ENCODE measurements at regions not wholly inside any gene's neighbourhood (a gene's known extent, or its start where the extent isn't known, plus 50 kb on each side); places are given as distances from the start of the nearest gene placed in this dataset.

DNA sequence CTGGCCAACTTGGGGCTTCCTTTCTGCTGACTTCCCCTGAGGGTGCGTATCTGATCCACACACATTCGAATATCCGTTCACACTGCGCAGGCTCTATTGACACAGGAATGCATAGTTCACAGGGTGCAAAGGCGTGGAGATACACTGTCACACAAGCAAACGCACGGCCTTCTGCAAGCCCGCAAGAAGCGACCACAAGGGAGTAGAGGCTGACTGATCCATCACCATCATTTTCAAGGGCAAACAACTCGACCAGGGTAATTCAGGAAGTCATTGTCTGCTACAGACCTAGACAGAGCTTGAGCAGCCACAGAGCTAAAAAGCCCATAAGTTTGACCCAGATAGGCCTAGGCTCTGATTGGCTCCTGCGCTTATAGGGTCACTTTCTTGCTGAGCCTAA lies 392.3 kb downstream of the MN1 start:
- no peak overlapping the region for H4K5ac ChIP-seq (ENCODE audit: insufficient read length, low read depth, low read length)
- no peak overlapping the region for H2BK12ac ChIP-seq (ENCODE audit: insufficient read length, low read depth, low read length)
- no peak overlapping the region for H3K4ac ChIP-seq (ENCODE audit: low read depth, low read length)
- H3K14ac ChIP-seq (ENCODE audit: insufficient read depth, low read length), result no peak overlapping the region
- H3T11ph ChIP-seq (ENCODE audit: low read length), result no peak overlapping the region
- H3K9me3 ChIP-seq (ENCODE audit: control insufficient read depth, low read depth, low read length), result no peaks in the 10 kb centered on the region
- no peaks in the 10 kb centered on the region for H4K20me1 ChIP-seq (ENCODE audit: control insufficient read depth, insufficient read depth, insufficient read length)
- no peak overlapping the region for H2AFZ ChIP-seq (ENCODE audit: low read length)
- H2BK20ac ChIP-seq (ENCODE audit: low read depth, low read length, poor library complexity, severe bottlenecking), result no peak overlapping the region
- DNase-seq, result no peak
- WGBS (ENCODE audit: extremely low coverage, insufficient read length, low lambda C conversion rate), result no CpG with 5 or more reads among the region's 11 CpGs
- no peak overlapping the region for H2BK15ac ChIP-seq (ENCODE audit: low read depth, low read length)
- H2BK5ac ChIP-seq (ENCODE audit: insufficient read length, low read length), result no peak overlapping the region
- H3K23me2 ChIP-seq (ENCODE audit: insufficient read length, low read depth, low read length, poor library complexity, severe bottlenecking), result no peaks in the 10 kb centered on the region
- H3K4me3 Mint-ChIP-seq, result no peak overlapping the region
- H3K4me1 ChIP-seq (ENCODE audit: insufficient read depth, low read length), result peaks cover 3% of the 10 kb centered on the region; the same call in 1 of the 2 replicates
- peaks cover 13% of the 10 kb centered on the region for H3K27me3 Mint-ChIP-seq (ENCODE audit: low read depth)
- H3K9me3 Mint-ChIP-seq, result peaks cover 0 to 4% of the 10 kb centered on the region in 2 experiments; a peak in 1 of 5 replicates
- H2BK120ac ChIP-seq (ENCODE audit: low read depth, low read length, poor library complexity, severe bottlenecking), result no peak overlapping the region
- H2AK5ac ChIP-seq (ENCODE audit: insufficient read length, low read length), result no peak overlapping the region
- no peak overlapping the region for H3K27ac Mint-ChIP-seq
- no peak overlapping the region for H3K56ac ChIP-seq (ENCODE audit: insufficient read length, low read depth, low read length)
- H4K91ac ChIP-seq (ENCODE audit: insufficient read length, low read depth, low read length), result no peak overlapping the region
- H3K36me3 Mint-ChIP-seq (ENCODE audit: insufficient read depth in 1 of 3, low read depth in 3 of 3), result no peaks in the 10 kb centered on the region
- no peak overlapping the region for H4K8ac ChIP-seq (replicated peaks; ENCODE audit: insufficient read length, low read depth, low read length)
- H3K18ac ChIP-seq (ENCODE audit: insufficient read length, low read depth, low read length), result no peak overlapping the region
- peaks cover 9 to 18% of the 10 kb centered on the region in 2 experiments for H3K4me1 Mint-ChIP-seq
- no peaks in the 10 kb centered on the region for H3K27me3 ChIP-seq (ENCODE audit: insufficient read depth, low read length)
- no peak overlapping the region for H3K27ac ChIP-seq (ENCODE audit: insufficient read length, low read depth, low read length)
- H3K79me1 ChIP-seq (ENCODE audit: insufficient read depth, low read depth, low read length, poor library complexity, severe bottlenecking), result no peaks in the 10 kb centered on the region
- no peak overlapping the region for H3K4me2 ChIP-seq (ENCODE audit: insufficient read depth, insufficient read length, low read length)
- H3K9ac ChIP-seq (ENCODE audit: extremely low read depth, insufficient read length, low read length), result no peak overlapping the region
- H3K79me2 ChIP-seq (ENCODE audit: insufficient read depth, low read length), result no peaks in the 10 kb centered on the region
- H3K23ac ChIP-seq (ENCODE audit: insufficient read length, low read depth, low read length), result no peak overlapping the region
- TF ChIP-seq, protein P1, sequence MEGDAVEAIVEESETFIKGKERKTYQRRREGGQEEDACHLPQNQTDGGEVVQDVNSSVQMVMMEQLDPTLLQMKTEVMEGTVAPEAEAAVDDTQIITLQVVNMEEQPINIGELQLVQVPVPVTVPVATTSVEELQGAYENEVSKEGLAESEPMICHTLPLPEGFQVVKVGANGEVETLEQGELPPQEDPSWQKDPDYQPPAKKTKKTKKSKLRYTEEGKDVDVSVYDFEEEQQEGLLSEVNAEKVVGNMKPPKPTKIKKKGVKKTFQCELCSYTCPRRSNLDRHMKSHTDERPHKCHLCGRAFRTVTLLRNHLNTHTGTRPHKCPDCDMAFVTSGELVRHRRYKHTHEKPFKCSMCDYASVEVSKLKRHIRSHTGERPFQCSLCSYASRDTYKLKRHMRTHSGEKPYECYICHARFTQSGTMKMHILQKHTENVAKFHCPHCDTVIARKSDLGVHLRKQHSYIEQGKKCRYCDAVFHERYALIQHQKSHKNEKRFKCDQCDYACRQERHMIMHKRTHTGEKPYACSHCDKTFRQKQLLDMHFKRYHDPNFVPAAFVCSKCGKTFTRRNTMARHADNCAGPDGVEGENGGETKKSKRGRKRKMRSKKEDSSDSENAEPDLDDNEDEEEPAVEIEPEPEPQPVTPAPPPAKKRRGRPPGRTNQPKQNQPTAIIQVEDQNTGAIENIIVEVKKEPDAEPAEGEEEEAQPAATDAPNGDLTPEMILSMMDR (conservative IDR thresholded peaks at IDR 0.05), result no peak
